Mesothelial cell of epicardium (in vitro differentiated cells): ENCODE measurements at regions not wholly inside any gene's neighbourhood (a gene's known extent, or its start where the extent isn't known, plus 50 kb on each side); places are given as distances from the start of the nearest gene placed in this dataset.

Experiments
- DNase-seq, 2 experiments: peaks; one replicate each; pipeline ENCODE4 v3.0.0; 2021; ENCODE audit warnings: low spot score in 2 of 2; ENCODE audit not compliant: unreplicated experiment in 2 of 2
- H3K27ac Mint-ChIP-seq: 2 replicates; pipeline ENCODE4 v1.8.0; 2021; ENCODE audit warnings: mixed read lengths
- H3K27me3 Mint-ChIP-seq: 2 replicates; pipeline ENCODE4 v1.8.0; 2021; ENCODE audit warnings: low read depth, mixed read lengths
- H3K36me3 Mint-ChIP-seq: 2 replicates; pipeline ENCODE4 v1.8.0; 2021; ENCODE audit warnings: mixed read lengths
- H3K4me1 Mint-ChIP-seq: 2 replicates; pipeline ENCODE4 v1.8.0; 2021; ENCODE audit warnings: mixed read lengths
- H3K4me3 Mint-ChIP-seq: 2 replicates; pipeline ENCODE4 v1.8.0; 2021; ENCODE audit warnings: mild to moderate bottlenecking, moderate library complexity, mixed read lengths
- H3K9me3 Mint-ChIP-seq: 2 replicates; pipeline ENCODE4 v1.8.0; 2021; ENCODE audit warnings: mixed read lengths
- TF ChIP-seq, protein P1 (sequence below): fragments of 200-600 bp; sonication (generic); IDR thresholded peaks from one replicate; pipeline ENCODE4 v1.5.0; 2021; ENCODE audit warnings: antibody characterized with exemption; ENCODE audit not compliant: unreplicated experiment

DNA sequence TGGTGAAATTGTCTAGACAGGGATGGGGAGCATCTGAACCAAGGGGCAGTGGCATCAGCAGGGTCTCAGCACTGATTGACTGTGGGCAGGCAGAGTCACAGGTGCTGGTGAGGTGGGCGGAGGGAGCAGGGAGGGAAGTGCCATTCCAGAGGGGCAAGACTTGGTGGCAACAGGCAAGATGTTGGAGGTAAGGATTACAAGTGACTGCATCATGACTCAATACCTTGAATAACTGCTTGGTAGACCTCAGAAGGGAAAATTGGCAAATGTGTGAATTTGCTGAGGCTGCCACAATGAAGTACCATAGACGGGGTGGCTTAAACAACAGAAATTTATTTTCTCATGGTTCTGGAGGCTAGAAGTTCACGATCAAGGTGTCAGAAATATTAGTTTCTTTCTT lies 419.1 kb downstream of the HS3ST3B1 start:
- Mint-ChIP-seq H3K4me3 (no peak overlapping the region), H3K4me1 (no peaks in the 10 kb centered on the region), H3K36me3 (peaks cover 4% of the 10 kb centered on the region), H3K27ac (no peak overlapping the region), H3K9me3 (peaks cover 14% of the 10 kb centered on the region), H3K27me3 (peaks cover 5% of the 10 kb centered on the region)
- TF ChIP-seq, protein P1, sequence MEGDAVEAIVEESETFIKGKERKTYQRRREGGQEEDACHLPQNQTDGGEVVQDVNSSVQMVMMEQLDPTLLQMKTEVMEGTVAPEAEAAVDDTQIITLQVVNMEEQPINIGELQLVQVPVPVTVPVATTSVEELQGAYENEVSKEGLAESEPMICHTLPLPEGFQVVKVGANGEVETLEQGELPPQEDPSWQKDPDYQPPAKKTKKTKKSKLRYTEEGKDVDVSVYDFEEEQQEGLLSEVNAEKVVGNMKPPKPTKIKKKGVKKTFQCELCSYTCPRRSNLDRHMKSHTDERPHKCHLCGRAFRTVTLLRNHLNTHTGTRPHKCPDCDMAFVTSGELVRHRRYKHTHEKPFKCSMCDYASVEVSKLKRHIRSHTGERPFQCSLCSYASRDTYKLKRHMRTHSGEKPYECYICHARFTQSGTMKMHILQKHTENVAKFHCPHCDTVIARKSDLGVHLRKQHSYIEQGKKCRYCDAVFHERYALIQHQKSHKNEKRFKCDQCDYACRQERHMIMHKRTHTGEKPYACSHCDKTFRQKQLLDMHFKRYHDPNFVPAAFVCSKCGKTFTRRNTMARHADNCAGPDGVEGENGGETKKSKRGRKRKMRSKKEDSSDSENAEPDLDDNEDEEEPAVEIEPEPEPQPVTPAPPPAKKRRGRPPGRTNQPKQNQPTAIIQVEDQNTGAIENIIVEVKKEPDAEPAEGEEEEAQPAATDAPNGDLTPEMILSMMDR, result no peak
- DNase-seq, result no peak

GRCh38 chr17:14717859-14718258 lies 417.0 kb downstream of the HS3ST3B1 start:
- H3K36me3 Mint-ChIP-seq, result no peaks in the 10 kb centered on the region
- no peak for DNase-seq
- TF ChIP-seq, protein P1, result no peak
- H3K9me3 Mint-ChIP-seq, result peaks cover 10% of the 10 kb centered on the region
- H3K4me1 Mint-ChIP-seq, result no peaks in the 10 kb centered on the region
- H3K27ac Mint-ChIP-seq, result no peak overlapping the region
- H3K27me3 Mint-ChIP-seq, result peaks cover 5% of the 10 kb centered on the region
- no peak overlapping the region for H3K4me3 Mint-ChIP-seq

GRCh38 chr17:14715561-14715960 lies 414.7 kb downstream of the HS3ST3B1 start:
- H3K9me3 Mint-ChIP-seq, result no peaks in the 10 kb centered on the region
- H3K4me1 Mint-ChIP-seq, result no peaks in the 10 kb centered on the region
- H3K36me3 Mint-ChIP-seq, result no peaks in the 10 kb centered on the region
- peaks cover 5% of the 10 kb centered on the region for H3K27me3 Mint-ChIP-seq
- H3K27ac Mint-ChIP-seq, result no peak overlapping the region
- DNase-seq, result no peak
- H3K4me3 Mint-ChIP-seq, result no peak overlapping the region
- TF ChIP-seq, protein P1, result no peak

DNA sequence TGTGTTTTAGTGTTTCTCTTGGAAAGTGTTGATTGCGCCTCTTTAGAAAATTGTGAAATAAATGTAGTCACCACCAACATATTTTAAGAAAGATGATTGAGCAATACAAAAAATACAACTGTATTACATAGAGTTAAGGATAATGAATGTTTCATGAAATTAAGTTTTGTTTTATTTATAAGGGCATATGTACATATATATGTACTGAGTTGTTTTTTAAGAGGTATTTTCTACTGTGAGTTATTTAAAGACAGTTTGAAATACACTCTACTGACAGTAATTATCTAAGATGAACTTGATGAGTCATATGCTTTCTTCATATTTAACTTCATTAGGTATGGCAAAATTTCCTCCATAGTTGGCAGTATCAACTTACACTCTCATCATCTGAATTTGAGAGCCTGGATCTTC lies 411.7 kb downstream of the HS3ST3B1 start:
- Mint-ChIP-seq H3K27ac (no peak overlapping the region), H3K4me3 (no peak overlapping the region), H3K9me3 (no peaks in the 10 kb centered on the region), H3K36me3 (no peaks in the 10 kb centered on the region), H3K27me3 (peaks cover under 1% of the 10 kb centered on the region), H3K4me1 (no peaks in the 10 kb centered on the region)
- TF ChIP-seq, protein P1, result no peak
- DNase-seq, result no peak

DNA sequence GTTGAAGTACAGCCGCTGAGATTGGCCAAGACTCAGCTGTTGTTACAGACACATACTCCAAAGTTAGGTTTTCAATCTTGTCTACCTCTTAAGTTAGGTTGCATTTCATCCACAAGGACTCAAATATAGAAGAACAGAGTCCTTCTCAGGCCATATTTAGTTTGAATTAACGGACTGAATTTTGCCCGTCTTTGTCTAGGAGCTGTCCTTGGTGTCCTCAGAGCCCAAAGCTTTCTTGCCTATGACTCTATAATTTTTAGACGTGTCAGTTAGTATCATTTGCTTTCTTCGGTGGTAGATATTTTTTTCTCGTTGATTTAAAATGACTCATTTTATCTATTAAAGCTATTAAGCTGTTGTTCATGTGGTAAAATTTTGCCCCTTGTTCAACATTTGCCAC lies 403.2 kb downstream of the HS3ST3B1 start:
- Mint-ChIP-seq H3K9me3 (peaks cover 6% of the 10 kb centered on the region), H3K27ac (no peak overlapping the region), H3K36me3 (no peaks in the 10 kb centered on the region), H3K4me1 (peaks cover 9% of the 10 kb centered on the region), H3K4me3 (no peak overlapping the region), H3K27me3 (no peaks in the 10 kb centered on the region)
- TF ChIP-seq, protein P1, result no peak
- DNase-seq, result no peak

GRCh38 chr17:14701886-14702285 lies 401.0 kb downstream of the HS3ST3B1 start:
- DNase-seq, result no peak
- no peaks in the 10 kb centered on the region for H3K36me3 Mint-ChIP-seq
- no peak overlapping the region for H3K27ac Mint-ChIP-seq
- no peaks in the 10 kb centered on the region for H3K27me3 Mint-ChIP-seq
- TF ChIP-seq, protein P1, result no peak
- peaks cover 6% of the 10 kb centered on the region for H3K9me3 Mint-ChIP-seq
- H3K4me3 Mint-ChIP-seq, result no peak overlapping the region
- peaks cover 10% of the 10 kb centered on the region for H3K4me1 Mint-ChIP-seq
